AG04450 (cell line): ENCODE measurements at regions not wholly inside any gene's neighbourhood (a gene's known extent, or its start where the extent isn't known, plus 50 kb on each side); places are given as distances from the start of the nearest gene placed in this dataset.
"Not testable (repeated sequence)": the region's sequence is repeated elsewhere in the genome, so short reads cannot be mapped to it uniquely, and the experiment has no call there.

Source experiments
- CTCF ChIA-PET: fragments of 300-600, 350-600 bp; formaldehyde crosslinking; extraction: SDS; loops from one replicate; lab custom pipeline; 2022; ENCODE audit warnings: antibody characterized with exemption, inconsistent platforms; lab: Charles Lee
- POLR2A ChIA-PET: fragments of 350-600 bp; formaldehyde crosslinking; extraction: SDS; loops from one replicate; lab custom pipeline; 2021; ENCODE audit warnings: antibody characterized with exemption, inconsistent platforms; lab: Yijun Ruan, JAX
- DNase-seq: peaks from one replicate; pipeline ENCODE4 v3.0.0-alpha.2; 2011; ENCODE audit warnings: low read depth, low spot score
- H3K27ac ChIP-seq: one replicate; pipeline ENCODE4 v1.5.1; 2012; ENCODE audit warnings: low read depth, low read length, control low read depth
- H3K27me3 ChIP-seq: one replicate; pipeline ENCODE4 v1.6.0; 2012; ENCODE audit warnings: low read length; ENCODE audit not compliant: control insufficient read depth, insufficient read depth
- H3K4me3 ChIP-seq: 2 replicates; pipeline ENCODE4 v1.5.1; 2011; ENCODE audit warnings: mild to moderate bottlenecking, low read depth, low read length, control low read depth
- H3K9me3 ChIP-seq: 2 replicates; pipeline ENCODE4 v1.5.1; 2012; ENCODE audit warnings: low read length; ENCODE audit not compliant: control insufficient read depth, insufficient read depth
- TF ChIP-seq, protein P1 (sequence below): IDR thresholded peaks from 2 replicates; pipeline ENCODE4 v1.5.1; 2011; ENCODE audit warnings: low read depth, low read length, control low read depth, inconsistent platforms

GRCh38 chr3:5769825-5770224, 582.3 kb downstream of the EDEM1 start:
- CTCF ChIA-PET = no interaction called here
- H3K27ac ChIP-seq = no peak overlapping the region
- TF ChIP-seq, protein P1, sequence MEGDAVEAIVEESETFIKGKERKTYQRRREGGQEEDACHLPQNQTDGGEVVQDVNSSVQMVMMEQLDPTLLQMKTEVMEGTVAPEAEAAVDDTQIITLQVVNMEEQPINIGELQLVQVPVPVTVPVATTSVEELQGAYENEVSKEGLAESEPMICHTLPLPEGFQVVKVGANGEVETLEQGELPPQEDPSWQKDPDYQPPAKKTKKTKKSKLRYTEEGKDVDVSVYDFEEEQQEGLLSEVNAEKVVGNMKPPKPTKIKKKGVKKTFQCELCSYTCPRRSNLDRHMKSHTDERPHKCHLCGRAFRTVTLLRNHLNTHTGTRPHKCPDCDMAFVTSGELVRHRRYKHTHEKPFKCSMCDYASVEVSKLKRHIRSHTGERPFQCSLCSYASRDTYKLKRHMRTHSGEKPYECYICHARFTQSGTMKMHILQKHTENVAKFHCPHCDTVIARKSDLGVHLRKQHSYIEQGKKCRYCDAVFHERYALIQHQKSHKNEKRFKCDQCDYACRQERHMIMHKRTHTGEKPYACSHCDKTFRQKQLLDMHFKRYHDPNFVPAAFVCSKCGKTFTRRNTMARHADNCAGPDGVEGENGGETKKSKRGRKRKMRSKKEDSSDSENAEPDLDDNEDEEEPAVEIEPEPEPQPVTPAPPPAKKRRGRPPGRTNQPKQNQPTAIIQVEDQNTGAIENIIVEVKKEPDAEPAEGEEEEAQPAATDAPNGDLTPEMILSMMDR = no peak
- POLR2A ChIA-PET = no interaction called here
- DNase-seq = no peak
- peaks cover 14% of the 10 kb centered on the region for H3K9me3 ChIP-seq
- H3K27me3 ChIP-seq = no peaks in the 10 kb centered on the region
- H3K4me3 ChIP-seq = no peak overlapping the region

DNA sequence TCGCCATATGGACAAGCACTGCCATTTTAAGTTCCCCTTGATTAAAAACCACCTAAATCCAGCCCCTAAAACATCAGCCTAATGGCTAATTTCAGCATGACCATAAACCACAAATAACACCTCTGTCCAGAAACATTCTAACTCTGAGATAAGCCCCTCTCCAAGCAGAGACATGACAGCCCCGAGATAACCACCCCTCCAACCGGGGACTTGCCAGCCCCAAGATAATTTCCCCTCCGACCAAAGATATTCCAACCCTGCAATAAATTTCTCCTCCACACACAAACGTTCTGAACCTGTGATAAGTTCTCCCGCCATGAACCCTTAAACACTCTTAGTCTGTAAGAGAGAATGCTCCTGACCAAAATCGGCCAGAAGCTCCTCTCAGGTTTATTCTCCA, 586.8 kb downstream of the EDEM1 start:
- peaks cover 8% of the 10 kb centered on the region for H3K9me3 ChIP-seq
- no peaks in the 10 kb centered on the region for H3K27me3 ChIP-seq
- CTCF ChIA-PET = no interaction called here
- H3K27ac ChIP-seq = no peak overlapping the region
- DNase-seq = no peak
- POLR2A ChIA-PET = no interaction called here
- TF ChIP-seq, protein P1 = no peak
- H3K4me3 ChIP-seq = no peak overlapping the region

GRCh38 chr3:5775100-5775499, 587.6 kb downstream of the EDEM1 start:
- H3K9me3 ChIP-seq = not testable (repeated sequence)

GRCh38 chr3:5784690-5785089, 597.2 kb downstream of the EDEM1 start:
- H3K27ac ChIP-seq = no peak overlapping the region
- H3K27me3 ChIP-seq = no peaks in the 10 kb centered on the region
- H3K9me3 ChIP-seq = peaks cover 17% of the 10 kb centered on the region
- no peak overlapping the region for H3K4me3 ChIP-seq
- TF ChIP-seq, protein P1 = no peak
- ChIA-PET POLR2A (no interaction called here), CTCF (no interaction called here)
- DNase-seq = no peak

More at GRCh38 chr3:5775100-5775499, 587.6 kb downstream of the EDEM1 start:
- POLR2A ChIA-PET, H3K4me3 ChIP-seq, H3K27ac ChIP-seq, DNase-seq, H3K27me3 ChIP-seq, CTCF ChIA-PET: not testable (repeated sequence)

GRCh38 chr3:5787861-5788488, 600.5 kb downstream of the EDEM1 start:
- ChIA-PET POLR2A (no interaction called here), CTCF (no interaction called here)
- TF ChIP-seq, protein P1 = no peak
- no peaks in the 10 kb centered on the region for H3K27me3 ChIP-seq
- H3K9me3 ChIP-seq = peaks cover 17% of the 10 kb centered on the region
- H3K4me3 ChIP-seq = no peak overlapping the region
- no peak for DNase-seq
- no peak overlapping the region for H3K27ac ChIP-seq

GRCh38 chr3:5788496-5788895, 601.0 kb downstream of the EDEM1 start:
- CTCF ChIA-PET = no interaction called here
- TF ChIP-seq, protein P1 = no peak
- POLR2A ChIA-PET = no interaction called here

More at GRCh38 chr3:5788496-5788895, 601.0 kb downstream of the EDEM1 start:
- Histone ChIP-seq H3K9me3 (peaks cover 17% of the 10 kb centered on the region), H3K27ac (no peak overlapping the region), H3K27me3 (no peaks in the 10 kb centered on the region), H3K4me3 (no peak overlapping the region)
- no peak for DNase-seq
